GM21576 (cell line): ENCODE measurements at regions not wholly inside any gene's neighbourhood (a gene's known extent, or its start where the extent isn't known, plus 50 kb on each side); places are given as distances from the start of the nearest gene placed in this dataset.

Source experiments
- ATAC-seq: cut with Tn5 transposase; IDR thresholded peaks from one replicate; pipeline ENCODE4 v1.9.1; 2021; ENCODE audit warnings: mild to moderate bottlenecking, moderate library complexity; ENCODE audit not compliant: unreplicated experiment

DNA sequence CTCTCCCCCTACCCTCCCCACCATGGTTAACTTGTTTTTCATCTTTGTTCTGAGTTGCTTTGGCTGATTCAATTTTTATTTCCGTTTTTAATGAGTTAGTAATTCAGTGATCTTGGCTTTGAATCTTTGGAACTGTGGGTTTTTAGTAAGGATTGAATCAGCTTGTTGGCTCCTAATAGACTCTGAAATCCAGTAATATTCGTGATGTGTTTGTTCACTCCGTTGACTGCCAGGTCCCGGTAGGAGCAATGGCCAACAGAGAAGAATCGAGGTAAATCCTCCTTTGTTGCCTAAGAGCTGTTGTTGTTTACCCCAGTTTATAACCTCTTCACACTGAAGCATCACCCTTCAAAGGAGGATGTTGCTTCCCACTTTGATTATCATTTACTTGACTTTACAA lies 92.7 kb downstream of the PCSK1 start:
- ATAC-seq, result no peak

DNA sequence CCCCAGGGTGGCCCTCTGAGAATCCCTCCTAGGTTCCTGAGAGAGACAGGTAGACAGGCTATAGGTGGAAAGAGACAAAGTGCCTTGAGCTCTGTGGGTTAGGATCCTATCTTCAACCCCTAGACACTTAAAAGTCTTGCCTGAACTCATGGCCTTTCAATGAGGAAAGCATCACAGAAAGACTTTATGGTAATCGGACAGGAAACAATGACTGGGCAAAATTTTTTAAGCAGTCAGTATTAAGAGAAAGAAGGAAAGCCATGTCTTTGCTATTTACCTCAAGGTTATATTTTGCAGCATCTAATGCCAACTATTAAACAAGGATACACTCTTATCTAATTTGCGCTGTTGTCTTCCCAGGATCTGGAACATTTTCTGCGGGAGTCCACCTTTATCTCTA lies 93.2 kb downstream of the PCSK1 start:
- no peak for ATAC-seq

DNA sequence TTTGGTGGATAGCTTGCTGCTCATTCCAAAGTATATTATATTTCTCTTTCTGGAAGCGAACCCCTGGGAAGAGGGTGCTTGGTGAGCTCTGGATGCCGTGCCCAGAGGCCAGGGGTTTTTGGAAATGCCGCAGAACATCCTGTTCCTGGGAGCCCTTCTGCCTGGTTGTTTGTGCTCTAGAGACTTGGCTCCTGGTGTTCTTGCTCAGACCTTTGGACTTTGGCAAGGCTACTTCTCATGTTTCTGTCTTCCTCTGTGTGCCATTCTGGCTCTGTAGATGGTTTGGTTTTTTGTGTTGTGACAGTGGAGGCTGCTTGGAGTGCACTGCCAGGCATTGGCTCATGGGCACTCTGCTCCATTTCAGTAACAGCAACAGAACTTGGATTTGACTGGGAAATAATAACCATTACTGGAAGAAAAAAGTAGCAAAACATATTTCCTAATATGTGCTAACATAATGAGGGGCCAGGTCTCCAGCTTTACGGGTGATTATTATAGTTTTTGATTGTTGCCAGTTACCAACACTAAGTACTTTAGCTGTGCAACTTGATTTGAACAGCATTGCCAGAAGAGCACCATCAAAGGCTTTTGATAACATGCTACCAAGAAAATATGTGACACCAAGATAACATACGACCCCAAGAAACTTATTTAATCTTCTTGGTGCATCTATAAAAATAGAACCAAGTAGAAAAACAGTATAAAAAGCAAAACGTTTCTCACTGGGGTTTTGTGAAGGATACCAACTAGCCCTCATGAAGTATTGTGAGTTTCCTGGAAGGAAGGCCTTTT lies 94.2 kb downstream of the PCSK1 start:
- ATAC-seq, result no peak

DNA sequence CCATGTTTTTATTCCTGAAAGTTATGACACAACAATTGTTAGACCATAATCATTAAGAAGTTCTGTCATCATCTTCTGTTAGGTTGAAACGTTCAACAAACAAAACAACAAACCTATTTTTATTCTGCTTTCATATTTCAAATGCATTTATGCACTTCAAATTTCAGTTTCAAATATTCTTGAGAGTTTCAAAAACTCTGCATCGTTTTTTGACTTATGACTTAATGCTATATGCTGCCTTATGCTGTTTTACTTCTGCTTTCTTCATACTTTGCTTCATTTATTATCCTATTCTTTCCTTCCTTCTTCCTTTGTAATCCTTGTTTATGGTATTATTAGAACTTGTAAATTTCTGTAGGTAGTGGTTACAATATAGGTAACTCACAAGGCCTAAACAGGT lies 95.0 kb downstream of the PCSK1 start:
- peak; percentile 65 for ATAC-seq

DNA sequence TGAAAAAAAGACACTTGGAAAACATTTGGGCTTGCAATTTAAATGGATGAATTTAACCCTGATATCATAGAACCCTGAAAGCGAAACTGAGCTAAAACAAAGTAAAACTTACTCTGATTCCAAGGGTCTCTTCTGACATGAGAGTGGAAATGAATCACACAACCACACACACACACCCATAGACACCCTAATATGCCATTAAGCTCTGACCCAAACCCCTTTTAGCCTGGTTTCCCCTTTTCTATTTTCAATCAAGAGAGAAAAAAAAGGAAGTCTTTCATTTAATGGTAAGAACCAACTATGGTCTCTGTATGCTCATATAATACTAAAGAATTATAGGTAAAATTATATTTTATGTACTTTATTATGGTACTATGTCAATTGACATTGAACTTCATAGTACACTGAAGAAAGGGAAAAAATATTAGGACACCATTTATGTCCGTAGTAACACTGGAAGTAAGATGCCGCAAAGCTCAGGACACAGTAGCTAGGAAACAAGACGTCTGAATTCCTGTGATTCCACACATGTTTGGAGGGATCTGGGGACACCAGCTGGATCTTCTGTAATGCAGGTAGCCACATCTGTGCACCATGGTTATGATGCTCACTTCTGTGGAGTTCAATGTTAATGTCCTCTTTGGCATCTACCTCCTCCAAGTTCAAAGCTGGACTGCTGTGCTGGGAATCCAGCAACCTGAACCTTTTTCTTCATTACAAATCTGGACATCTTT lies 95.8 kb downstream of the PCSK1 start:
- ATAC-seq, result no peak

DNA sequence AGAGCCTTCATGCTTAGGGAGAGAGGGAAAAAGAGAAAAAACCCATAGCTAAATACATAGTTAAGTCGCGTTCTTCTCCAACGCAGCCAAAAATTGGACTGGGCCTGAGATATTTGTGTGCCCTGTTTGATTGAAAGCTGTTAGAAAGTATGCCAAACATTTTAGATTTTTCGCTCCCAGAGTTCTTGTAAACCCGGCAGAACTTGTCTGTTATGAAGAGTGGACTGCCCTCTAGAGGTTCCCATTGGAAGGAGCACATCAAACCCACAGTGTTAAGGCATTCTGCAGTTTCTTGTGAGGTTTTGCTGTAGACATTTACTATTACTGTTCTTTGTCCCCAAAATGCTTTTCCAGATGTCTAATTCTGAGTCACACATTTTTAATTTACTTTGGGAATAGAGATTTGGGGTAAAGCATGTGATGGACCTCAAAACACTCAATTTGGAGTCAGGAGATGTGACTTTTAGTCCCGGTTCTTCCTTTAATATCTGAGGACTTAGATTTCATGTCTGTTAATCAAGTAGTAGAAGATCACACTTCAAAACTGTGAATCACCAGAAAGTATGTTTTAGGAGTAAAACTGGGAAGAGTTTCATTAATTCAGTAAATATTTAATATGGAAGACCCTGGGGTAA lies 96.6 kb downstream of the PCSK1 start:
- peak; percentile 53 for ATAC-seq

DNA sequence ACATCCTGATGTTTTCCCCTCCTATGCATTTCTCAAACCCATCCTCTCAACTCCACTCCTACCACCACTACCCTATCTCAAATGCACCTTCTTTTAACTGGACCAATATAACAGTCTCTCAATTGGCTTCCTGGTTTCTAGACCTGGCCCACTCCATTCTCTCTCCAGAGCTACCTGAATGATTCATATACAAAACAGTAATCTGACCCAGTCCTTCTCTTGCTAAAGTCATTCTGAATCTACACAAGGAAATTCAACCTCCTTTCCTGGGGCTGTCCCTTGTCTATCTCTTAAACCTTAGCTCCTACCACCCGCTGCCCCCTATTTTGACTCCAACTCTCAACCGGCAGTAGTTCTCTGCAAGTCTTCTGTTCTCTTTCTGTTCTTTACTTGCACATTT lies 97.2 kb downstream of the PCSK1 start:
- ATAC-seq, result no peak

DNA sequence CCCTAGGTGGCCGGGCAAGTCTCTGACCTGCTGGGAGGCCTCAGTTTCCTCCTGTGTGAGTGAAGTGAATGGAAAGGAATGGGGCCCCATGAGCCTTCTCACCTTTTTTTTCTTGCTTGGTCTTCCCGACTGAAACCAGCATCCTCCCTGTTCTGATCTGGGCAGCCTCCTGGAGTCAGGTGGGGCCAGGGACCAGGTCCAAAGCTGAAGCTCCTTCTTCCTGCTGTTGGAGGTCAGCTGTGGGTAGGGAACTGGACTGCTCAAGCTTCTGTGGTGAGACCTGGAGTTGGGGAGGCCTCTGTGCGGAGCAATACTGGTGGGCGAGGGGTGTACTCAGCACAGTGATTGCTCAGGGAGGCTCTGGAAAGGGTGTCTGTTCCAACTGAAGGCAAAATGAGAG lies 99.7 kb downstream of the PCSK1 start:
- ATAC-seq, result no peak

DNA sequence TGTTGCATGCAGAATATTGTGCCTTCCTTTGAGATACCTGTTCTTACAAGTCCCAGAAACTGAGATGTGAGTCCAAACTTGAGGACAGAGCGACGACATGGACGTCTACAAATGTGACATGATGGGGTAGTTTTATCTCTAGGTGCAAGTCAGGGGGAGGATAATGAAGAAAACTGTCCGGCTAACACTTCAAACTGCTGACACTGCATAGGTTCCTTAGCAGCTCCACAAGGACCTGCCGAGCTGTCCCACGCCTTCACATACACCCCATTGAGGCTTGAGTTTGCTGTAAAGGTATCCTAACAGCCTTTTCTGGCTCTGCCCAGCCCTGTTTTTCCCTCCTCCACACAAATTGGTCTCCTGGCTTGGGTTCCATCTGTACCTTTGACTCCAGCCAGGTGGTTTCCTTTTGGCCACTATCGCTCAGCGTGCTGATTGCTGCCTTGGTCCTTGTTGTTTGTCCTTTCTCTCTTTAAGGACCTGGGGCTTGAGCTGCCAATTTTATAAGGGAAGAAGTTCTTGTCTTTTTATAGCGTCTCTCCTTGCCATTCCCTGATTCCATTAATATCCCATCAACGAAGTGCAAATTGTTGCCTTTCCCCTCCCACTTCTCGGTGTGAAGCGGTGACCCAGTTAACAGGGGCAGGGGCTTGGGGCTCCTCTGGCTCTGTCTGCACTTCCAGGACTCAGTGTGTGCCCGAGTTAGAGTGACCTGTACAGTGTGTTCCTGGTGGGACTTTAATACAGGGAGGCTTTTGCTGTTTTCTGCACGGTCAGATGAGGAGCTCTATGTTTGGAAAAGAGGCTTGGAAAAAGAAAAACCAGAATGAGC lies 100.3 kb downstream of the PCSK1 start:
- ATAC-seq, result no peak

DNA sequence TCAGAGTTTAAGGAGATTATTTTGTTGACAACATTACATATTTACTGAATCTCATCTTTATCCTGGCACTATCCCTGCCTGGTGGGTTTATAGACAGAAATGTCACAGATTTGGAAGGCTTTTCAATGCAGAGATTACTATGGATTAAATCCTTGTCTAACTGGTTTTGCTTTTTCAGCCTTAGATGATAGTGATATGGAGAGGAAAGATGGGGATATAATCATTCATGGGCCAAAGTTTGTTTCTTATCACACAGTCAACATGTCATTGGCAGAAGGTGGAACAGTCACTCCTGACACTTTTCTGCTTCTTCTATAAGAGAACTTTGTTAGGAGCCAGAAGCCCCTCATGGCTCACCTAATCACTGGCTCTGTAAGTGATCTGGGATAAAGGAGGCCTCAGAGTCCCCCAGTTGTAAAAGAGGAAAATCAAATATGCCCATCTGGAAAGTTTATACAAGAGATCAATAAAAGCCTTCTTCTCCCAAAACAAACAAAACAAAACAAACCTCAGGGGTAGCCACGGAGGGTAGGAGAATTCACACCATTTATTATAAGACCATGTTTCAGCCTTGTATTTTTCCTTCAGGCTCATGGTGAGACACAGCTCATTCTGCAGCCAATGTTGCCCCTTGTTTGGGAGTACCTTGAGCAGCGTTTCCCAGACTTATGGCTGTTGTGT lies 101.2 kb downstream of the PCSK1 start:
- ATAC-seq, result no peak

DNA sequence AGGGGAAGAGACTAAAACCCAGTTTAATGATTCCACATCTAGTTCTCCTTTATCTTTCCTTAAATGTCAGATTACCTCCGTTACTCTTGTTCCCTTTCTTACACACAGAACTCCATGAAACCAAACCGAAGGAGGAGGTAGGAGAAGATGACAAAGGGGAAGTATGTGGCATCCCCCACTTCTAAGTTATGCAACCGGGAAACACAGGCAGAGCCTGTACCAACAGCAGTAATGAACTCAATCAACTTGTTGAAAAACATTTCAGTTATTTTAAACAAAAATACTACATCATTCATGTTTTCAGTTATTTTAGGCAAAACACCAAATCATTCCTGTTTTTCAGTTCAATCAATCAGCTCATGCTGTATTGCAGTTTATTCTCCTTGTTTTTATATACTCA lies 101.8 kb downstream of the PCSK1 start:
- no peak for ATAC-seq

DNA sequence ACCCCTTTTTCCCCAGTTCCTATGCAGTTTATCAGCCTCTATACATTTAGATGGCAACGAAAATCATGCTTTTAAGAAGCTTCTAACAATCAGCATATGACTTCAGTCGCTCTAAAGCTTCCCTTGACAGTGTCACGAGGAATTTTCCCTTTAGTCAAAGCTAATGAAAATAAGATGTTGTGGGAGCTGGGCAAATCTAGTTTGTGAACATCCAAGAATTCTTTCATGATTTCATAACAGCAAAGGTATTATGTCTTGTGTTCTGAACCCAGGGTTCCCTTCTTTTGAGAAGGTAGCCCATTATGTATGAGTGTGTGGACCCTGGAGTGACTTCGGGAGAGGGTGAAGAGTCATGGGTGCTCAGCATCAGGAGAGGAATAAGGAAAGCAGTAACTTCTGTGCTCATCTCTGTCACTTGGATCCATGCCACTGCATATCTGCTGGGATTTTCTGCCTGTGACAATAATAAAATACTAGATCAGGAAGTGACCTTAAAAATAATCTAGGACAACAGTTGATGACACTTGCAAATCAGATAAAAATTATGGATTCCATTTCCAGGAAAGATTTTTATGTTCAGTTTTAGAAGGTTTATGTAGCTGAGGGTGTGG lies 102.4 kb downstream of the PCSK1 start:
- ATAC-seq, result no peak

DNA sequence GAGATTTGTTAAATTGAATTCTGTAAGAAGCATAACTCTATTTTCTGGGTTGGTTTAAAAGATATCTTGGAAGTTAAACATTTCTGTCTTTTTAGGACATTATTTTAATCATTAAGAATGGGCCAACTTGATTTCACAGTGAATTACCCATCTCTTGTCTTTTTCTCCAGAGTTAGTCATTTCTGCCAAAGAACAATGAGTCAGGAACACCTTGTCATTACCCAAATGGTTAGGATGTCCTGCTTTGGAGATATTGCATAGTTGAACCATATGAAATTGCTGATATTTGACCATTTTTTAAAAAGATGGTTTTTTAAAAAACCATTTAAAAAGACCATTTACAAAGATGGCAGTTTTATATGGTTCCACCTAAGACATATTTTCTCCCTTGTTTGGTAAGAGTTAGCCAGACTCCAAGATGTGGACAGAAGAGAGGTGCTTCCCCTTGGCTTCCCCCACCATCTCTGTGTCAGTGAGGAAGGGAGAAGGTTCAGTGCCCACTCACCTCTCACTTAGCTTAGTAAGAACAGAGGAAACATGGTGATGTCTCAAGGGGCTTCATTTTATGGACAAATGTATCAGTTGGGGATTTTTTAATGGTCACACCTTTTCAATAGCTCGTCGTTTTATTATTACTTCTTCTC lies 103.0 kb downstream of the PCSK1 start:
- ATAC-seq, result no peak

DNA sequence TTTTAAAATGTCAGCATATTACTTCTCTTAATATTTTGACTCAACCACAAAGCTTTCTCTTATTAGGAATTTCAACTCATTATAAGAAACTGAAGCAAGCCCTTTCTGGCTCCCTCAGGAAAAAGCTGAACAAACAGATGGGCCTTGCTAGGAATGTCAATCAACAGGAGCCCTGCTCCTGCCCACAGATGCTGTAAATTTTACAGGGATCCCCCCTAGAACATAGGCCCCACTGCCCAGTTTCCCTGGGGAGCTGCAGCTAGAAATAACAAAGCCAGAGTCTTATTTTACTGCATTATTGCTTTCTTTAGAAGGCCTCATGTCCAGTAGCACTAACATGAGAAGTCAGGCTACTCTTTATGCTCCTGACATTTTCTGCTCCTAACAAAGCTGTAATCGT lies 103.8 kb downstream of the PCSK1 start:
- ATAC-seq, result no peak

DNA sequence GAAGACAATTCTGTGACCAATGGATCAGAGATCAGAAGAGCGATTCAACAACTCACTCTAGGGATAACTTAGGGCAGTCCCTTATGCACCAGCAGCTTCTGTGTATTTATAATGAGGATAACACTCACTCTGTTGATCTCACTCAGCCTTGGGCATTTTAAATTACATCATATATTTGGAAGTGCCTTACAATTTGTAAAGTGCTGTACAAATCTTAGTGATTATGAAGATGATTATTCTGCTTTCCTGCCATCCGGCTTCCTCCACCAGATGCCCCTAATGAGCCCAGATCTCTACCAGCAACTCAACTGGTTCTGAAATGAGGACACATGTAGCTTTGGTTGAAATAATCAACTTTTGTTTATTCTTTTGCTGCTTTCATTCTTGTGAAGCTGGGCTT lies 105.3 kb downstream of the PCSK1 start:
- ATAC-seq, result no peak

DNA sequence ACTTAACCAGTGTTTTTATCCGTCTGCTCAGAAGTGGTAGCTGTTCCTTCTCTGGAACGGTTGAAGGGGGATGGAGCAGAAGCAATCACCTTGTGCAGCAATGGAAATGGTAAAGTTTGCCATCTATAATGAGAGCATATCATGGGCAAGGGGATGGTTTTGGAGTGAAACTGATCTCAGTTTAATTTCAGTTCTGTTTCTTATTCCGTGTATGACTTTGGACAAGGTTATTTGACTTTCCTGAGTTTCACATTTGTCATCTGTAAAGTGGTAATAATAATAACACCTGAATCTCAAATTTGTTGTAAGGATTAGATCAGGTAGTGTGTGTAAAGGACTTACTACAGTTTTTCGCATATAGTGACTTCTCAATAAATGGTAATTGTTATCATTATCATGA lies 106.1 kb downstream of the PCSK1 start:
- ATAC-seq, result peak; percentile 82

DNA sequence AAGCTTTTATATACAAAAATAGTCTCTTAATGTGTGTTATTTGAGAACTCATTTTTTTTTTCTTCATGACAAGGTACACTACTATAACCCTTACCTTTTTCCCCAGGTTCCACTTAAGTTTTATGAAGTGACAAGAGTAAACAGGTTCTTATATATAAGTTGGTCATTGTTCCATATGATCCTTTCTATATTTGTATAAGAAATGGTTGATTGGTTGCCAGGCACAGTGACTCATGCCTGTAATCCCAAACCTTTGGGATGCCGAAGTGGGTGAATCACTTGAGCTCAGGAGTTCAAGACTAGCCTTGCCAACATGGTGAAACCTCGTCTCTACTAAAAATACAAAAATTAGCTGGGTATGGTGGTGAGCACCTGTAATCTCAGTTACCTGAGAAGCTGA lies 108.3 kb downstream of the PCSK1 start:
- ATAC-seq, result no peak

DNA sequence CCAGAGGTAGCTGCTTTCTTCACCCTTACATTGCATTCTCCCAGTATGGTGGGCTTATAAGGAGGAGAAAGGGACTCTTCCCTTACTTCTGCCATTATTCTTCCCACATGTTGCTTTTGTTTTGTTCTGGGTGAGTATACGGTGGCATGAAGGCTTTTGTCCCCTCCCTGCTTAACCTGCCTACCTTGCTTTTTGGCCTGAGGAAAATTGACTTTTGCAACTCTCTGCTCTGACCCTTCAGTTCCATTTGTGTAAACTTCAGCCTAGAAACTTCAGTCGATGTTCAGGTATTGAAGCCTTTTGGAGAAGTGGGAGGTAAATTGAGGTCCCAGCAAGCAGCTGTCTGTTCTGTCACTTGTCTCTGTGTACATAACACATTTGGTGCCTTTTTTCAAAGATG lies 110.2 kb downstream of the PCSK1 start:
- ATAC-seq, result no peak

DNA sequence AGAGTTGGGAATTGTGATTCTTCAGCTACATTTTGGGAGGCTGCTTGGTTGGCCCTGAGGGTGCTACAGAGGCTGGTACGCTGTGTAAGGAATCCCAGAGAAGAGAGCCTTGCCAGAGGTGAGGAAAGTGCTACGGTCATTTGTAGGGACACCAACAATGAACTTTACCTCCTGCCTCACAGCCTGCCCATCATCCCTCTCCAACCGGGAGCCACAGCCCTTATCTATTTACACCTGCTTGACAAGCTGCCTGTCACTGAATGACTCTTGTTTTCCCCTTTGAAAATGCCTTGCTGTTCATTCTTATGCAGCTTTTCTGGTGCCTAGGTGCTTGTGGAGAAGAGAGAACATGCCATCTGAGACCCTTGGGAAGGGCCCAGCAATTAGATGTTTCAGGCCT lies 110.8 kb downstream of the PCSK1 start:
- ATAC-seq, result no peak

DNA sequence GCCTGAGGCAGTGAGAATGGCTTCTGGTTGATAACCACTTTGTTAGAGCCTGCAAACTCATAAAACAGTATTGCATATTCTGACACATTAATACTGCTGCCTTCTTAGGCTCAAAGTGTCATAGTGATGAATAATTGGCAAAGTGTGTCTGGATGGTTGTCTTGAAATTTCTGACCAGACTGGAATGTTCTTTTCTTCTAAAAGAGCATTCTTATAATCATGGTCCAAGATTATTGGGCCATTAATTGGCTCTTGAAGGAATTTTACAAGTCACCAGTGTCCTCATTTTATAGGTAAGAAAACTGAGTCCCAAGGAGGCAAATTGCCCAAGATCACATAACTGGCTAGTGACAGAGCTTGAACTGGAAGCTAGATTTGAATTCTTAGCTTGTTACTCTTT lies 111.7 kb downstream of the PCSK1 start:
- ATAC-seq, result no peak
